Endothelial cell of umbilical vein (primary cell): ENCODE measurements at regions not wholly inside any gene's neighbourhood (a gene's known extent, or its start where the extent isn't known, plus 50 kb on each side); places are given as distances from the start of the nearest gene placed in this dataset.

ENCODE experiments used
- CTCF ChIP-seq, 2 donors: IDR thresholded peaks; 1 replicate in 1 of 2; 2 replicates in 1 of 2; pipeline ENCODE4 v1.5.1; 2011; ENCODE audit warnings: low read length in 2 of 2, mild to moderate bottlenecking in 2 of 2, moderate library complexity in 2 of 2, control low read depth in 1 of 2, inconsistent platforms in 1 of 2, low read depth in 1 of 2; ENCODE audit not compliant: insufficient read depth in 1 of 2; ENCODE audit errors: extremely low read depth in 1 of 2
- EZH2 ChIP-seq: IDR thresholded peaks from 2 replicates; pipeline ENCODE4 v1.6.1; 2012; ENCODE audit warnings: borderline replicate concordance, low read depth, mild to moderate bottlenecking, moderate library complexity, low read length, inconsistent platforms; ENCODE audit not compliant: severe bottlenecking
- POLR2AphosphoS5 ChIP-seq: IDR thresholded peaks from 2 replicates; pipeline ENCODE4 v1.6.1; 2012; ENCODE audit warnings: low read depth, mild to moderate bottlenecking, control low read depth, low read length, moderate library complexity; ENCODE audit not compliant: insufficient read depth

- TF ChIP-seq POLR2AphosphoS5 (no peak), EZH2 (no peak), CTCF (IDR thresholded peaks at IDR 0.05; ENCODE audit: extremely low read depth in 1 of 2, insufficient read depth in 1 of 2, low read depth in 1 of 2, low read length in 2 of 2) (no peak)
Observed at GRCh38 chr5:53319315-53319714, 161.1 kb upstream of the FST start.
